Sigmoid colon (tissue), 4 donors: ENCODE measurements at regions not wholly inside any gene's neighbourhood (a gene's known extent, or its start where the extent isn't known, plus 50 kb on each side); places are given as distances from the start of the nearest gene placed in this dataset.

Experiments used
- CTCF ChIP-seq, 4 experiments: fragments of 450-650 bp in 3 of 4; fragments of 200-600 bp in 1 of 4; IDR thresholded peaks; one replicate each; pipeline ENCODE4 v1.5.1; 2016 to 2019; ENCODE audit warnings: antibody characterized with exemption in 4 of 4, mild to moderate bottlenecking in 3 of 4, moderate library complexity in 2 of 4
- EP300 ChIP-seq, 4 donors: sonication (generic); formaldehyde crosslinking; IDR thresholded peaks; one replicate each; pipeline ENCODE4 v1.6.1; 2017; ENCODE audit warnings: antibody characterized with exemption in 4 of 4
- POLR2A ChIP-seq, 2 donors: fragments of 450-650 bp; IDR thresholded peaks; one replicate each; pipeline ENCODE4 v1.6.1; 2016; ENCODE audit warnings: antibody characterized with exemption in 2 of 2, mild to moderate bottlenecking in 2 of 2, moderate library complexity in 2 of 2
- POLR2AphosphoS5 ChIP-seq, 4 donors: sonication (generic); formaldehyde crosslinking; IDR thresholded peaks; one replicate each; pipeline ENCODE4 v1.6.1; 2017; ENCODE audit warnings: antibody characterized with exemption in 4 of 4

- TF ChIP-seq POLR2A (IDR thresholded peaks at IDR 0.05) (no peak), CTCF (IDR thresholded peaks at IDR 0.05) (no peak), POLR2AphosphoS5 (IDR thresholded peaks at IDR 0.05) (peak in 2 of 4 donors; percentile 14 to 42), EP300 (IDR thresholded peaks at IDR 0.05) (no peak)
Observed at GRCh38 chr16:85171759-85172454, 59.6 kb upstream of the CIBAR2 start.
